Daoy (cell line): ENCODE measurements at regions not wholly inside any gene's neighbourhood (a gene's known extent, or its start where the extent isn't known, plus 50 kb on each side); places are given as distances from the start of the nearest gene placed in this dataset.
"Not testable (repeated sequence)": the region's sequence is repeated elsewhere in the genome, so short reads cannot be mapped to it uniquely, and the experiment has no call there.

Experiments
- DNase-seq: peaks from one replicate; pipeline ENCODE4 v3.0.0-alpha.2; 2015; ENCODE audit warnings: low read depth

DNA sequence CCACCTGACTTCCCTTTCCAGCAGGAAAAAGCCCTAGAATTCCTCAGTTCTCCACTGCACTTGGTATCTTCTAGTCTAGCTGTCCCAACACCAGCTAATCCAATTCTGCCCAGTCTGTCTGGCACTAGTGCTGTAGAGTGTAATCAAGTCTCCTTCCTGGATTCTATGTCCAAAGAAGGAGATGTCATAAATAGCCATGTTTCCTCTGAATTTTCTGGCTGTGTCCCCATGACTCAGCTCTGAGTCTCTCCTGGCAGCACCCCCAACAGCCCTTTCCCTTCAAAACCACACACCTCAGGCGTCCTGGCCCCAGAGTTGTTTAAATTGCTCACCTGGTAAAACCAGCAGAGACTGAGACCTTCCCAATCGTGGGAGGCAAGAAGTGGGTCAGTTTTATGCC lies 197.2 kb downstream of the GRXCR1 start:
- DNase-seq, result no peak

DNA sequence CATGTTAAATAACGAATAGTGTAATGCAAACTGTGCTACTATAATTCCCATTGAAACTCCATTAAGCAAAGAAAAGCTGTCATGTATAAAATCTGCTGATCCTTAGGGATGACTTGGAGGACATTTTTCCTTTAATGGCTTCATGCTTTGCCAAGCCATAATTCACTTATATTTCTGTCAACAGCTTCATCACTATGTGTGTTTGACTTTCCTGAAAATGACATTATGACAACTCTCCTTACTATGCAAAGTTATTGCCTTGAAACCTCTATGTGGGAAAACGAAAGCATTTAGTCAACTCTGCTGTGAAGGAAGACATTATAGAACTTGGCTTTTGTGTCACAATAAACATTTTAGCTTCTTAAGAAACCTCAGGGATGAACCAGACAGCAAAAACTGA lies 210.5 kb downstream of the GRXCR1 start:
- DNase-seq, result no peak

- DNase-seq, result no peak
Observed at GRCh38 chr4:43112139-43112538, 219.6 kb downstream of the GRXCR1 start.

GRCh38 chr4:43113196-43113595 lies 220.7 kb downstream of the GRXCR1 start:
- no peak for DNase-seq

- no peak for DNase-seq
Observed at GRCh38 chr4:43126595-43126994, 234.1 kb downstream of the GRXCR1 start.

- DNase-seq, result no peak
Observed at GRCh38 chr4:43130228-43131021, 237.9 kb downstream of the GRXCR1 start.

GRCh38 chr4:43132010-43132582 lies 239.6 kb downstream of the GRXCR1 start:
- peak; percentile 4 for DNase-seq

DNA sequence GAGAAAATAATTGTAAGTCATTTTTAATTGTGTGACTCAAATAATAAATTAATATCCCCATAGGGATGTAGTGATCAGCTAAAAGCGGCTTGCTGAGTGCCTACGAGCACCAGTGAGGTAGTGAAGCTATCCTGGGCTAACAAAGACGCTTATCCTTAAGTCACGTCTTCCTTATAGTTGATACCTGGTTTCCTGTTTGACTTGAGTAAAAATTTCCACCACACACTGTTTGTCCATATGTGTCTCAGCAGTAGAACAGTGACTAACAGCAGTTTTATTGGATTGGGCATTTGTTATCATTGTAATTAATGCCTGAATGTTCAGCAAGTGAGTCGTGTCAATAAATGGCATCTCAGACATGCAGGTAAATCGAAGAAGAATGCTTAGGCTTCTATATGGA lies 241.1 kb downstream of the GRXCR1 start:
- no peak for DNase-seq

- no peak for DNase-seq
Observed at GRCh38 chr4:43136752-43137151, 244.2 kb downstream of the GRXCR1 start.

DNA sequence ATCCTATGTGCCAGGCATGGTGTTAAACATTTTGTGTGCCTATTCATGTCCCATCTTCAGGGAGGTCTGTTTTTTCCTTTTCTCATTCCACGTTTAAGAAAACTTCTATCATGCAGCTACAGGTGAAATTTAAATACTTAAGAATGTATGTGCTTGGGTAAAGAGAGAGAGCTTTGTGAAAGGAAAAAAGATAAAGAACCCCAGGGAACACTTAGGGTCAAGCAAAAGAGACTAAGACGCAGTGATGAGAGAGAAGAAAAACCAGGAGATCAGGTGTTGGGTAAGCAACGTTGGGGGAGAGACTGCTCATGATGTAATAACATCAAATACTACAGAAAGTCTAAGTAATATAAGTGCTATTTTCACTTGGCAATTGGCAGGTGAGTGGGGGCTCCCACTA lies 253.7 kb downstream of the GRXCR1 start:
- DNase-seq, result no peak

DNA sequence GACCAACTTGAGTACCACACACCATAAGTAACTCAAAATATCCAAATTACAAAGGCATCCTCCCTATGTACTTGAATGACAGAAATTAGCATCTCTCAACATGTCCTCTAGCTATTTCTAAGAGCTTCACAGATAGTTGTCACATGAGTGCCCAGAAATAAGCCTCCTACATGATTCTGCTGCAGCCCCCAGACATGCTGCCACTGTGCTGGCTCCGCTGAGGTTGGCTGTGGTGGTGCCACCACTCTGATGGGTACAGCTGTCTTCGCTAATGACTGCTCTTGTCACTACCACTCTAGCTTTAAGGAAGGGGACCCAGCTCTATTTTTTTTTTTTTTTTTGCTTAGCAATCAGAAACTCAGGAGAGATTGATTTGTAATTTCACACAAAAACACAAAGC lies 256.0 kb downstream of the GRXCR1 start:
- DNase-seq, result no peak

DNA sequence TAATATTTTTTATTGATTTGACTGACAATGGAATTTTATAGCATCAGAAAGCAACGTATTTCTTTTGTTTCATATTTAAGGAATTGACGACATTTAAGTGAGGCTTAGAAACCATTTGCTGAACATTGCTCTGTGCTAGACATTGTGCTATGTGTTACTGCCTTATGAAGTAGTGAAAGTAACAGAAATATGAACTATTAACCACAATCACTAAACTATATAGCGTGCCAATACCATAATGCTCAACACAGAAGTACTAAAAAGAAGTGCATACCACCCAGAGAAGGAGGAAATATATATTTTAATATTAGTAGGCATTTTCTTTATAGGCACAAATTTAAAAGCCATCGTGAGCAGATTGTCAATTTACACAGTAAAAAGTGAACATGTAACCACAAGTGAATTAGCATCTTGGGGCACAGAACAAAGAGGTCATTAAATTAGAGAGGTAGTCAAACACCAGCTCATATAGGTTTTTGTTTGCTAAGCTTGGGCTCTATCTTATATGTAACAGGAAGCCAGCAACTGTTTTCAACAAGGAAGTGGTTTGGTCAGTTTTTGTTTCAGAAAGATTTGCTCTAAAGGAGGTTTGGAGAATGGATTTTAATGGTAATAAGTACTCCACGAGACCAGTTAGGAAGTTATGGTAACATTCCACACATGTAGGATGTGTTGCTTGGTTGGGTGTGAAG lies 270.7 kb downstream of the GRXCR1 start:
- no peak for DNase-seq

DNA sequence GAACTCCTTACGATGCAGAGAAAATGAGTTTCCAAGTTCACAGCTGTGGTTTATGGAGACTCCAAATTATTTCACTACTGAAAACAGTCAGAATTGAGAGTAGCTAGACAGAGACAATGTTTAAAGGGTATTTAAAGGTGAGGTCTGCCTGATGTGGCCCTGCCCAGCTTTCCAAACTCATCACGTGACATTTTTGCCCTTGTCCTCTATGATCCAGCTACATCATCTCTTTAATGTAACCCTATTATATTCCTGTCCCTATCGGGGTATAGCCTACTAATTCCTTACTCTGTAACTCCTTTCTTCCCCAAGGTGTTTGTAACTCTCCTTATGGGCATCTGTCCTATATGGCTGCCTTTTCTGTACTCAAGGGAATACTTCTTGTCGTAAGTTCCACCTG lies 297.2 kb downstream of the GRXCR1 start:
- no peak for DNase-seq

DNA sequence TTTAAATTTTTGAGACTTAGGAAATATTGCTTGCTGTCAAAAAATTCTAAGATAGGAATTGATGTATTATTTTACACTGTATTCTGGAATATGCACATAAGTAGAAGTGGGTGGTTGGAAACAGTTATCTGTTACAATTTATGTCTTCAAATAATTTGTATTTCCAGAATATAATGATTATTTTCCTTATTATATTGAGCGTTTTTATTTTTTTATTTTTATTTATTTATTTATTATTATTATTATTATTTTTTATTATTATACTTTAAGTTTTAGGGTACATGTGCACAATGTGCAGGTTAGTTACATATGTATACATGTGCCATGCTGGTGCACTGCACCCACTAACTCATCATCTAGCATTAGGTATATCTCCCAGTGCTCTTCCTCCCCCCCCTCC lies 320.1 kb downstream of the GRXCR1 start:
- not testable (repeated sequence) for DNase-seq

- no peak for DNase-seq
Observed at GRCh38 chr4:43223820-43224219, 331.3 kb downstream of the GRXCR1 start.

DNA sequence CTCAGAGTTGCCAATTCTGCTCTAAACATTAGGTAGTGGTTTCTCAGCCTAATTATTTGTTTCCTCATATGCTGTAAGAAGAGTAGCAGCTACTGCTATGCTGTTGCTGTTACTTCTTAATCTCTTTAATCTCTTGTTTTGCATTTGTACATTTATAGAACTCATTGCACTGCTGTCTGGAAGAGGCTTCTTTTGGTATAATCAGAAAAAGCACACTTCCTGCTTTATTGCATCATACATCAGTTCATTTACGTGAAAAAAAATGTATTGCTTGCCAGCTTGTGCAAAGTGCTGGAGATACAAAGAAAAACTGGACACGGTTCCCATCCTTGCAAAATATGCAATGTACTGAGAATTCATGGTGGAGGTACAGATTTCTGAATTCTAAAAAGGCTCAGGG lies 332.0 kb downstream of the GRXCR1 start:
- DNase-seq, result no peak

- no peak for DNase-seq
Observed at GRCh38 chr4:43233321-43233720, 340.8 kb downstream of the GRXCR1 start.

- no peak for DNase-seq
Observed at GRCh38 chr4:43234626-43235415, 342.3 kb downstream of the GRXCR1 start.

DNA sequence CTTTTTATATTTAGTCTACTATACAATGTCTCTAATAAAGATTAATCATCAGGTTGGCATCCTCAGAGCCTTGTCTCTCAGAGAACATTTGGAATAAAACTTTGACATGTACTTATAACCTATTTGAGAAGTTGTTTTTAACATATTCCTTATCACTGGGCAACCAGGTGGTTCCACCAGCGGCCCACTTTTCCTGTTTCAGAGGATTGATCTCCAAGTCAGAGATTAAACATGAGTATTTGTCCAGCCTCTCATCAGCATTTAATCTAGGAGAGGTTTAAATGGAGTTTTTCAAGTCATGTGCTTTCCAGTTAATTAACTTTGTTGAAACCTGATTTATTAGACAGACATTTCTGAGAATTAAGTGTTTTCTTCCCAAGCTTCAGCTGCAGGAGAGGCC lies 345.5 kb downstream of the GRXCR1 start:
- DNase-seq, result no peak

GRCh38 chr4:43238585-43238984 lies 346.1 kb downstream of the GRXCR1 start:
- DNase-seq, result no peak

DNA sequence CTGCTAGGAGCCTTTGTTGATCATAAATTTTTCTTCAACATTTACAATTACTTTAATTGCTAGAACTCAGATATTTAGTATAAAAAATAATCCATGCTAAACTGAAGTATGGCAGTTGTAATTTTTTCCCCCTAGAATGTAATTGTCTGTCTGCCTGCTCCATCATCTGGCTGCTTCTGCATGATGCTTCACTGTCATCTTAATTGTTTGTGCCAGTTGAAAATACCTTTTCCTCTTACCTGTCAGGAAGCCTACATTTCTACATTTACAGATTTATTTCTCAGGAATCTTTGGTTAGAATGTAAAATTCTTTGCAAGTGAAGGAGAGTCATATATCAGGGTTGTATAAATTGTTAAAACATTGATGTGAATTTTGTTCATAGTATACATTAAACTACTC lies 348.6 kb downstream of the GRXCR1 start:
- DNase-seq, result no peak

DNA sequence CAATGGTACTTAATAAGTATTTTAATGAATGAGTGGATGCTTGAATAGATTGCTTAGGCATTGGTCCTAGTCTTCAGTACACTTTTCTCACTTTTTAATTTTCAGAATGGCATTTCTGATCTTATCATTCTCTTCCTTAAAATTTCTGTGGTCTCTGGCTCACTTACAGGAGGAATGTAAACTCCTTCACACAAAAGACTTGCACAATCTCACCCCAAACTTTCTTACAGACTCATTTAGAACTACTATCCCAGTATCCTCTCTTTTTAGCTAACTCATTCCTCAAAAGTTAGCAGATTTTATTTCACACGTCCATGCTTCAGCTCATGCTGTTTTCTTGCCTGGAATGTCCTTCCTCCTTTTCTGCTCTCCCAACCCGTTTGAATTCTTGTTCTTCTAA lies 350.1 kb downstream of the GRXCR1 start:
- no peak for DNase-seq
